Hematopoietic multipotent progenitor cell treated with erythropoietin and hydrocortisone succinate and interleukin-3 and kit ligand, for 8 days (in vitro differentiated cells): ENCODE measurements at regions not wholly inside any gene's neighbourhood (a gene's known extent, or its start where the extent isn't known, plus 50 kb on each side); places are given as distances from the start of the nearest gene placed in this dataset.
"Not testable (repeated sequence)": the region's sequence is repeated elsewhere in the genome, so short reads cannot be mapped to it uniquely, and the experiment has no call there.

Source experiments
- DNase-seq: peaks from one replicate; pipeline ENCODE4 v3.0.0-alpha.2; 2015

GRCh38 chr6:27720607-27721580, 191.3 kb downstream of the OR2B2 start:
- DNase-seq: peak; percentile 46

- not testable (repeated sequence) for DNase-seq
Measured at GRCh38 chr6:27719039-27719438, 193.2 kb downstream of the OR2B2 start.

- DNase-seq: no peak
Measured at GRCh38 chr6:27706431-27706830, 205.8 kb downstream of the OR2B2 start.

GRCh38 chr6:27700337-27700736, 211.9 kb downstream of the OR2B2 start:
- no peak for DNase-seq

GRCh38 chr6:27694547-27694874, 217.7 kb downstream of the OR2B2 start:
- no peak for DNase-seq

GRCh38 chr6:27693766-27694546, 218.2 kb downstream of the OR2B2 start:
- DNase-seq: peak; percentile 79

GRCh38 chr6:27692133-27692532, 219.2 kb upstream of the ZNF184 start:
- DNase-seq: not testable (repeated sequence)

GRCh38 chr6:27688014-27688586, 215.2 kb upstream of the ZNF184 start:
- DNase-seq: peak; percentile 95

GRCh38 chr6:27687154-27688013, 214.5 kb upstream of the ZNF184 start:
- DNase-seq: peak; percentile 92

GRCh38 chr6:27685279-27685678, 212.4 kb upstream of the ZNF184 start:
- no peak for DNase-seq

- peak; percentile 90 for DNase-seq
Measured at GRCh38 chr6:27684264-27685211, 211.6 kb upstream of the ZNF184 start.

- no peak for DNase-seq
Measured at GRCh38 chr6:27679964-27680694, 207.2 kb upstream of the ZNF184 start.

- DNase-seq: peak; percentile 28
Measured at GRCh38 chr6:27679308-27679963, 206.5 kb upstream of the ZNF184 start.

- DNase-seq: no peak
Measured at GRCh38 chr6:27678469-27678868, 205.6 kb upstream of the ZNF184 start.

- DNase-seq: no peak
Measured at GRCh38 chr6:27674882-27675281, 202.0 kb upstream of the ZNF184 start.

GRCh38 chr6:27672113-27672799, 199.4 kb upstream of the ZNF184 start:
- DNase-seq: peak; percentile 90

- DNase-seq: peak; percentile 20
Measured at GRCh38 chr6:27669624-27670301, 196.9 kb upstream of the ZNF184 start.

GRCh38 chr6:27669295-27669623, 196.4 kb upstream of the ZNF184 start:
- DNase-seq: peak; percentile 43
